Erythroblast (primary cell): ENCODE measurements at regions not wholly inside any gene's neighbourhood (a gene's known extent, or its start where the extent isn't known, plus 50 kb on each side); places are given as distances from the start of the nearest gene placed in this dataset.

Experiments
- GATA1 ChIP-seq: IDR thresholded peaks from 2 replicates; pipeline ENCODE4 v1.6.1; 2011; ENCODE audit warnings: low read depth, mild to moderate bottlenecking, control low read depth, low read length, moderate library complexity
- POLR2A ChIP-seq: IDR thresholded peaks from 2 replicates; pipeline ENCODE4 v1.6.1; 2011; ENCODE audit warnings: mild to moderate bottlenecking, low read length

DNA sequence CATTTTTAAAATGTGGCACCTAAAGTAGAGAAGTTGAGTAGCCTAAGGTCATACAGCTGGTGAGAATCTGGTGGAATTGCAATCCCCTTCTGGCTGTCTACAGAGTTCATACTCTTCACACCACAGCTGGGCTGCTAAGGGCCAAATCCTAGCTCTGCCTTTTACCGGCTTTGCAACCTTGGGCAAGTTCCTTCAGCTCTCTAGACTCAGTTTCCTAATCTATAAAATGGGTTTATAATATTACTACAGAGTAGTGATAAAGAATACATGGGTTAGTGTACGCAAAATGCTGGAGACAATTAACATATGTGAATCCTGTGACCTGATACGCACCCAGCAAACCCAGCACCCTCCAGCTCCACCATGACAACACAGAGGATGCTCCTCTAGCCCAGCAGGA is 298.2 kb upstream of the MAF start:
- TF ChIP-seq POLR2A (no peak), GATA1 (no peak)
